RWPE2 (cell line): ENCODE measurements at regions not wholly inside any gene's neighbourhood (a gene's known extent, or its start where the extent isn't known, plus 50 kb on each side); places are given as distances from the start of the nearest gene placed in this dataset.

Source experiments
- ATAC-seq: fragments of 200-7000 bp; cut with Tn5 transposase; 3 replicates; pipeline ENCODE4 v1.9.1; 2021; ENCODE audit warnings: low read depth
- DNase-seq: peaks from one replicate; pipeline ENCODE4 v3.0.0-alpha.2; 2020; ENCODE audit warnings: low spot score
- H3K27ac ChIP-seq: fragments of 450-650 bp; 2 replicates; pipeline ENCODE4 v1.5.1; 2017; ENCODE audit warnings: mild to moderate bottlenecking; ENCODE audit not compliant: poor library complexity, severe bottlenecking
- H3K27me3 ChIP-seq: fragments of 250-450 bp; sonication (Bioruptor Pico); 2 replicates; pipeline ENCODE4 v1.5.1; 2021; ENCODE audit warnings: mild to moderate bottlenecking, moderate library complexity; ENCODE audit not compliant: insufficient read depth, poor library complexity, severe bottlenecking
- H3K36me3 ChIP-seq: fragments of 250-450 bp; sonication (Bioruptor Pico); 2 replicates; pipeline ENCODE4 v1.5.1; 2020; ENCODE audit warnings: low read depth, mild to moderate bottlenecking, moderate library complexity
- H3K4me1 ChIP-seq: fragments of 250-450 bp; sonication (Bioruptor Pico); 2 replicates; pipeline ENCODE4 v1.5.1; 2021; ENCODE audit warnings: mild to moderate bottlenecking, moderate library complexity; ENCODE audit not compliant: insufficient read depth, poor library complexity, severe bottlenecking
- H3K4me3 ChIP-seq: fragments of 250-450 bp; sonication (Bioruptor Pico); 2 replicates; pipeline ENCODE4 v1.5.1; 2021; ENCODE audit warnings: mild to moderate bottlenecking, moderate library complexity; ENCODE audit not compliant: severe bottlenecking
- H3K9me3 ChIP-seq: fragments of 250-450 bp; sonication (Bioruptor Pico); 2 replicates; pipeline ENCODE4 v1.5.1; 2021; ENCODE audit warnings: mild to moderate bottlenecking, moderate library complexity; ENCODE audit not compliant: severe bottlenecking
- CTCF ChIP-seq: fragments of 450-650 bp; IDR thresholded peaks from one replicate; pipeline ENCODE4 v1.5.1; 2017; ENCODE audit warnings: mild to moderate bottlenecking, moderate library complexity; ENCODE audit not compliant: poor library complexity, severe bottlenecking

GRCh38 chr20:39611901-39612300 is 649.8 kb downstream of the DHX35 start:
- H3K4me1 ChIP-seq = no peaks in the 10 kb centered on the region
- DNase-seq = no peak
- no peak for ATAC-seq
- H3K4me3 ChIP-seq = no peak overlapping the region
- no peak overlapping the region for H3K27ac ChIP-seq
- no peaks in the 10 kb centered on the region for H3K36me3 ChIP-seq
- no peaks in the 10 kb centered on the region for H3K9me3 ChIP-seq
- H3K27me3 ChIP-seq = peaks cover 3% of the 10 kb centered on the region
- no peak for TF ChIP-seq CTCF

- no peaks in the 10 kb centered on the region for H3K27me3 ChIP-seq
- H3K36me3 ChIP-seq = no peaks in the 10 kb centered on the region
- H3K4me1 ChIP-seq = peaks cover 3% of the 10 kb centered on the region
- no peak overlapping the region for H3K4me3 ChIP-seq
- ATAC-seq (no peak), DNase-seq (no peak)
- no peaks in the 10 kb centered on the region for H3K9me3 ChIP-seq
- no peak overlapping the region for H3K27ac ChIP-seq
- TF ChIP-seq CTCF = no peak
Measured at GRCh38 chr20:39607141-39607540, 645.0 kb downstream of the DHX35 start.

- H3K36me3 ChIP-seq = no peaks in the 10 kb centered on the region
- no peaks in the 10 kb centered on the region for H3K9me3 ChIP-seq
- ATAC-seq (peak; percentile 93), DNase-seq (peak; percentile 73)
- peaks cover 3% of the 10 kb centered on the region for H3K4me1 ChIP-seq
- no peaks in the 10 kb centered on the region for H3K27me3 ChIP-seq
- H3K27ac ChIP-seq = peak overlapping the region; percentile 6
- H3K4me3 ChIP-seq = no peak overlapping the region
- TF ChIP-seq CTCF = no peak
Measured at GRCh38 chr20:39605908-39606307, 643.8 kb downstream of the DHX35 start.

GRCh38 chr20:39605361-39605760 is 643.2 kb downstream of the DHX35 start:
- TF ChIP-seq CTCF = no peak
- Histone ChIP-seq H3K36me3 (no peaks in the 10 kb centered on the region), H3K4me1 (peaks cover 3% of the 10 kb centered on the region), H3K4me3 (no peak overlapping the region), H3K27me3 (no peaks in the 10 kb centered on the region), H3K27ac (peak overlapping the region; percentile 6), H3K9me3 (no peaks in the 10 kb centered on the region)
- no peak for DNase-seq
- ATAC-seq = no peak

GRCh38 chr20:39603219-39603618 is 641.1 kb downstream of the DHX35 start:
- H3K27ac ChIP-seq = no peak overlapping the region
- ATAC-seq = no peak
- no peaks in the 10 kb centered on the region for H3K9me3 ChIP-seq
- no peak overlapping the region for H3K4me3 ChIP-seq
- no peak for DNase-seq
- no peaks in the 10 kb centered on the region for H3K27me3 ChIP-seq
- peaks cover 3% of the 10 kb centered on the region for H3K4me1 ChIP-seq
- H3K36me3 ChIP-seq = no peaks in the 10 kb centered on the region
- no peak for TF ChIP-seq CTCF
